Choroid plexus epithelial cell (primary cell): ENCODE measurements at regions not wholly inside any gene's neighbourhood (a gene's known extent, or its start where the extent isn't known, plus 50 kb on each side); places are given as distances from the start of the nearest gene placed in this dataset.

Experiments used
- DNase-seq: peaks from one replicate; pipeline ENCODE4 v3.0.0-alpha.2; 2010; ENCODE audit warnings: low read depth
- H3K4me3 ChIP-seq: 2 replicates; pipeline ENCODE4 v1.5.1; 2011; ENCODE audit warnings: low read depth, mild to moderate bottlenecking, control low read depth, low read length, moderate library complexity
- TF ChIP-seq, protein P1 (sequence below): conservative IDR thresholded peaks from 2 replicates; pipeline ENCODE4 v1.5.1; 2011; ENCODE audit warnings: low read depth, mild to moderate bottlenecking, control low read depth, inconsistent platforms, low read length, moderate library complexity

DNA sequence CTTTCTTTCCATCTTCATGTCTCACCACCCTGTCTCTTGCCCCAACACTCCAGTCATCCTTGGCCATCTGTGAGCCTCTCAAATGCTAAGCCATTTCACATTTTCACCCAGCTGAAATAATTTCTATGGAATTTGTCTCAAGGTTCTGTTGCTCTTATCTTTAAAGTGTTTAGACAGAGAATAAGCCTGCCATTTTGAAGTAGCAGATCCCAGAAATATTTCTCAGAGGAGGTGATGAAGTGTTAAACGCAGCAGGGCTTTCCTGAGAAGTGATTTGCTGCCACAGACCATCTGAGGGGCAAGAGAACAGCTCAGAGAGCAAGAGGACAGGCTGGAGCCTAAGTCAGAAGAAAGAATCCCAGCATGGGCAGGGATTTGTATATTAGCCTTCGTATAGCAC, 71.6 kb upstream of the CLMN start:
- H3K4me3 ChIP-seq: no peak overlapping the region
- TF ChIP-seq, protein P1, sequence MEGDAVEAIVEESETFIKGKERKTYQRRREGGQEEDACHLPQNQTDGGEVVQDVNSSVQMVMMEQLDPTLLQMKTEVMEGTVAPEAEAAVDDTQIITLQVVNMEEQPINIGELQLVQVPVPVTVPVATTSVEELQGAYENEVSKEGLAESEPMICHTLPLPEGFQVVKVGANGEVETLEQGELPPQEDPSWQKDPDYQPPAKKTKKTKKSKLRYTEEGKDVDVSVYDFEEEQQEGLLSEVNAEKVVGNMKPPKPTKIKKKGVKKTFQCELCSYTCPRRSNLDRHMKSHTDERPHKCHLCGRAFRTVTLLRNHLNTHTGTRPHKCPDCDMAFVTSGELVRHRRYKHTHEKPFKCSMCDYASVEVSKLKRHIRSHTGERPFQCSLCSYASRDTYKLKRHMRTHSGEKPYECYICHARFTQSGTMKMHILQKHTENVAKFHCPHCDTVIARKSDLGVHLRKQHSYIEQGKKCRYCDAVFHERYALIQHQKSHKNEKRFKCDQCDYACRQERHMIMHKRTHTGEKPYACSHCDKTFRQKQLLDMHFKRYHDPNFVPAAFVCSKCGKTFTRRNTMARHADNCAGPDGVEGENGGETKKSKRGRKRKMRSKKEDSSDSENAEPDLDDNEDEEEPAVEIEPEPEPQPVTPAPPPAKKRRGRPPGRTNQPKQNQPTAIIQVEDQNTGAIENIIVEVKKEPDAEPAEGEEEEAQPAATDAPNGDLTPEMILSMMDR: no peak
- no peak for DNase-seq

GRCh38 chr14:95389471-95390011, 69.8 kb upstream of the CLMN start:
- peak; percentile 55 for DNase-seq
- TF ChIP-seq, protein P1: no peak
- no peak overlapping the region for H3K4me3 ChIP-seq

GRCh38 chr14:95388699-95389098, 69.0 kb upstream of the CLMN start:
- peak; percentile 28 for DNase-seq
- TF ChIP-seq, protein P1: no peak

DNA sequence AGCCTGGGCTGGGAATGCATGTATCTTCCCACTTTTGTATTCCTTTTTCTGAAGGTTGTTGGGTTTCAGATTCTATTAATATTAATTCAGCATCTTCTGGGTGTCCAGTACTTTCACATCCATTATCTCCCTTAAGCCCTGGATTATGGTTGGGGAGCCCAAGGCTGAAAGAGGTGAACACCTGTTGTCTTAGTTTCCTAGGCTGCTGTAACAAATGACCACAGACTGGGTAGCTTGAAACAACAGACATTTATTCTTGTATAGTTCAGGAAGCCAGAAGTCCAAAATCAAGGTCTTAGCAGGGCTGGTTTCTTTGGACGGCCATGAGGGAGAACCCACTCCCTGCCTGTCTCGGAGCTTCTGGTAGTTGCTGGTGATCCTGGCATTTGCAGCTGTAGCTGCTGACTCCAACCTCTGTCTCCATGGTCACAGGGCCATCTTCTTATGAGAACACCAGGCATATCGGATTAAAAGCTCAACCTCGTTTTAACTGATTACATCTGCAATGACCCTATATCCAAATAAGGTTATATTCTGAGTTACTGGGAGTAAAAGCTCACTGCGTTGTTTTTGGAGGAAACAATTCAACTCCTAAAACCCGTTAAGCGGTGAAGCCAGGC, 68.2 kb upstream of the CLMN start:
- DNase-seq: no peak
- TF ChIP-seq, protein P1: no peak
- no peak overlapping the region for H3K4me3 ChIP-seq

More at GRCh38 chr14:95388699-95389098, 69.0 kb upstream of the CLMN start:
- no peak overlapping the region for H3K4me3 ChIP-seq

- TF ChIP-seq, protein P1: no peak
- DNase-seq: no peak
- H3K4me3 ChIP-seq: no peak overlapping the region
Measured at GRCh38 chr14:95386536-95387095, 66.9 kb upstream of the CLMN start.

DNA sequence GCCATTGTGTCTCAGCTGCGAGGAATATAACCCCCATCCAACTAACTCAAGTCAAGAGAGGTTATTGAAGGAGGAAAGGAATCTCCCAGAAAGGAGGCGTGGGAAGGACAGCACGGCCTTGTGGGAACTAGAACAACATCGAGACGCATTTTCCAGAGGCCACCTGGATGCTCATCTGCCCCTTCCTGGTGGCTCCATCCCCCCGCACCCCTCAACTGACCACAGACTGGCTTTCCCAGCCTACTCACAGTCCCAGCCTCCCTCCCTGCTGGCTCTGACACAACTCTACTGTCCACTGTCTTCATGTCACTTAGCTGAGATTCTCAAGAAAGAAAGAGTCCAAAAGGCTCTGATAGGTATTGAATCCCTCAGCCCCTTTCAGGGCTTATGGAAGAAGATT, 66.0 kb upstream of the CLMN start:
- H3K4me3 ChIP-seq: no peak overlapping the region
- TF ChIP-seq, protein P1: no peak
- no peak for DNase-seq

GRCh38 chr14:95382747-95383146, 63.0 kb upstream of the CLMN start:
- TF ChIP-seq, protein P1: no peak
- DNase-seq: no peak
- no peak overlapping the region for H3K4me3 ChIP-seq
